Vagina (tissue), 2 donors: ENCODE measurements at regions not wholly inside any gene's neighbourhood (a gene's known extent, or its start where the extent isn't known, plus 50 kb on each side); places are given as distances from the start of the nearest gene placed in this dataset.

Source experiments
- POLR2A ChIP-seq, 2 donors: fragments of 450-650 bp; IDR thresholded peaks; one replicate each; pipeline ENCODE4 v1.6.1; 2017; ENCODE audit warnings: antibody characterized with exemption in 2 of 2, mild to moderate bottlenecking in 2 of 2, moderate library complexity in 2 of 2
- TF ChIP-seq, protein P1 (sequence below), 3 experiments: fragments of 450-650 bp in 2 of 3; fragments of 200-600 bp in 1 of 3; sonication (generic) in 1 of 3; IDR thresholded peaks; one replicate each; pipeline ENCODE4 v1.5.1; 2017 to 2019; ENCODE audit warnings: antibody characterized with exemption in 3 of 3, mild to moderate bottlenecking in 2 of 3, moderate library complexity in 2 of 3

- TF ChIP-seq, protein P1, sequence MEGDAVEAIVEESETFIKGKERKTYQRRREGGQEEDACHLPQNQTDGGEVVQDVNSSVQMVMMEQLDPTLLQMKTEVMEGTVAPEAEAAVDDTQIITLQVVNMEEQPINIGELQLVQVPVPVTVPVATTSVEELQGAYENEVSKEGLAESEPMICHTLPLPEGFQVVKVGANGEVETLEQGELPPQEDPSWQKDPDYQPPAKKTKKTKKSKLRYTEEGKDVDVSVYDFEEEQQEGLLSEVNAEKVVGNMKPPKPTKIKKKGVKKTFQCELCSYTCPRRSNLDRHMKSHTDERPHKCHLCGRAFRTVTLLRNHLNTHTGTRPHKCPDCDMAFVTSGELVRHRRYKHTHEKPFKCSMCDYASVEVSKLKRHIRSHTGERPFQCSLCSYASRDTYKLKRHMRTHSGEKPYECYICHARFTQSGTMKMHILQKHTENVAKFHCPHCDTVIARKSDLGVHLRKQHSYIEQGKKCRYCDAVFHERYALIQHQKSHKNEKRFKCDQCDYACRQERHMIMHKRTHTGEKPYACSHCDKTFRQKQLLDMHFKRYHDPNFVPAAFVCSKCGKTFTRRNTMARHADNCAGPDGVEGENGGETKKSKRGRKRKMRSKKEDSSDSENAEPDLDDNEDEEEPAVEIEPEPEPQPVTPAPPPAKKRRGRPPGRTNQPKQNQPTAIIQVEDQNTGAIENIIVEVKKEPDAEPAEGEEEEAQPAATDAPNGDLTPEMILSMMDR (IDR thresholded peaks at IDR 0.05), result no peak
- no peak for TF ChIP-seq POLR2A (IDR thresholded peaks at IDR 0.05)
Observed at GRCh38 chr18:44609181-44609941, 71.3 kb upstream of the SETBP1 start.
